GF-D8 (cell line): ENCODE measurements at regions not wholly inside any gene's neighbourhood (a gene's known extent, or its start where the extent isn't known, plus 50 kb on each side); places are given as distances from the start of the nearest gene placed in this dataset.
"Not testable (repeated sequence)": the region's sequence is repeated elsewhere in the genome, so short reads cannot be mapped to it uniquely, and the experiment has no call there.

Experiments used
- DNase-seq: peaks from one replicate; lab custom pipeline; 2025; lab: John Stamatoyannopoulos, UW

DNA sequence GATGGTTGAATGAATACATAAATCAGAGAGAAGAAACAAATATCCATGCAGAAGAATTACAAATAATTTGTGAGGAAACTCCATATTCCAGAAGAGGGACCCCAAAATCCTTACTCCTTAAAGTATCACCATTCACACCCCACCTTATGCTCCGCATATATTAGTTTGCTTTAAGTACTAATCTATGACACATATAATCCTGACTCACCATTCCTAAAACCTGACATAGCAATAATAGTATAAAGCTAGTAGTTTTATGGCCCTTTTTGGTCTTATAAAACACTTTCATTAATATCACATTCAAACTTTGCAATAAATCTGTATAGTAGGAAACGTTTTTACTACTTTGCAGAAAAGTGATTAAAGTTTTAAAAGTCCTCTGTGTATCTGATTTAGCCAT lies 719.0 kb upstream of the SLC39A10 start:
- DNase-seq = no peak

DNA sequence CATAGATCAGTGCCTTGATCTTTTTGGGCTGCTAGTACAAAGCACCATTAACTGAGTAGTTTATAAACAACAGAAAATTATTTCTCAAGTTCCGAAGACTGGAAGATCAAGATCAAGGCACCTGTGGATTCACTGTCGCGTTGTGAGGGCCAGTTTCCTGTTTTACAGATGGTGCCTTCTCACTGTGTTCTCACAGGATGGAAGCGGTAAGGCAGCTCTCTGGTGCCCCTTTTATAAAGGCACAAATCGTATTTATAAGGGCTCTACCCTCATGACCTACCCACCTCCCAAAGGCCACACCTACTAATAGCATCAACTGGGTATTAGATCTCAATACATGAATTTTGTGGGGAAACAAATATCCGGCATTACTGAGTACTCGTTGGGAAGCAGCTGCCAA lies 729.5 kb upstream of the SLC39A10 start:
- DNase-seq = no peak

DNA sequence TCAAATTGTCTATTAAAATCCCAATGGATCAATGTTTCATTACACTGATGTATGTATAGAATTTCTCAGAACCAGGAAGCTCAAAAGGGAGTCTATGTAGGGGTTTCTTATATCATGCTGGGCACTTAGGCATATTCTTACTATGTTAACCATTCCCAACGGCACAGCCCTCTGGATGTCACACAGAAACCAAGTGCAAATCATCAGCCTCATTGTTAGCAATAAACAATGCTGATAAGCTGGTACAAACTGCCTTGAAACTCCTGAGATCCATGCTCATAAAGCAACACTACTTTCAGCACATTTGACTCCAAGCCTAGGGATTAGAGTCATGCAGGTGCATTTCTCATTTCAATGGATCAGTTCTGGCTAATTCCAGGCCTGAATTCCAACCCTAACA lies 730.2 kb upstream of the SLC39A10 start:
- DNase-seq = no peak

DNA sequence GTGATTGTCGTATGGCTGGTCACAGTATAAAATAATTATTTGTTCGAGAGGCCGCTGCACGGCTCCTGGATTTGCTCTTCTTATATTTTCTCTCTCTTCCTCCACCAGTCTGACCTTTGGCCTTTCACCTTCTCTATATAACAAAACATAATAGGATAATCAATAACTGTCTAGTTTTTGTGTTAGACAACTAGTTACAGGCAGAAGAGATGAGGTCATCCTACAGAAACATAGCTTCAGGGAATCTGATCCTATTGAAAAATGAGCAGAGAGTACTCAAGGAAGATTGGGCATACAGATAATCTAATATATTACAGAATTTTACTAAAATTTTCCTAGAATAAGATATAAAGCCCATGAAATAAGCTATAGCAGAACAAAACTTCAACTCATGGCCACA lies 731.3 kb upstream of the SLC39A10 start:
- DNase-seq = no peak

DNA sequence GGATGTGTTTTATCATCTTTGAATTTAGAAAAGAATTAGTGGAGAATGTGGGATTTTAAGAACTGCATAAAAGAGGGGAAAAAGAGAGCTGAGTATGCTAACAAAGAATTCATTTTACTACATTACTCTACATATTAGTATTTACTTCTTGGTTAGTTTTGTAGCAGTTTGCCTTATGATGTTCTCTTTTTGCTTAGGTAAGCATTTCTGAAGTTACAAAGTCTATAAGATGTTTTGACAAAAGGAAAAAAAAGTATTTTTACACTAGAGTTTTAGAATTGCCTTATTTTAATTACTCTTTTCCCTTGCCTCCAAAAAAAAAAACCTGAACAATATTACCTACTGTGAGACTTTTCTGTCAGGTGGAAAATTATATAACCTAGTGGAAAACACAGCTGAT lies 739.5 kb upstream of the SLC39A10 start:
- no peak for DNase-seq

DNA sequence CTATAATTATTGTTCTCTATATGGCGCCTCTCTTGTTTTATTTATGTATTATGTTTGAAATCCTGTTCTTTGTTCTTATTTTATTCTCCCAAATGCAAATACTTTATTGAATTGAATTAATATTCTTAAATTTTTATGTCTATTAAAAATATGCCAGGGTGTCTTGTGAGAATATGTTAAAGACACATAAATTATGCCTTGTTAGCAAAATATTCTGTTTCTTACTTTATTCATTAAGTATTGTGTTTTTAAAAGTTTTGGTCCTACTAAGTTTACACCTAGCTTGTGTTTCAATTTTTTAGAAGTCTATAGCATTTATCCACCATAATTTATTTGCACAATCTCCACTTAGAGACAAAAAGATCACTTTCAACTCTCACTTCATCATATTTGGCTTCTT lies 741.5 kb upstream of the SLC39A10 start:
- DNase-seq = no peak

DNA sequence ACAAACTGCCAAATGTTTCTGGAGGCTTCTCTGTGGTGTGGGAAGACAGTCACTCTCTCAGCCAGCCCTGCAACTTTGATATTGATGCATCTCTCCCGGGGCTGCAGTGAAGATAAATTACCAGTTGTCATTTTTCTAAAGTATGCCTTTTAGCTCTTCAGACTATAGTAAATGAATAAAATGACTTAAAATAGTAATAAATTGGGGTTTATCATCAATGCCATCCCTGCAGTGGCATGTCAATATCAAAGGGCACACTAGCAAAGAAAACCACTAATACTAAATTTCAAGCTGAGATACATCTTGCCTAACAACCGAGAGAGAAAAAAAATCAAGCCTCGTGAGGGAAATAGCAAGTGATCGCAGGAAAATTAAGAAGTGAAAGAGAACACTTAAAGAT lies 749.5 kb upstream of the SLC39A10 start:
- DNase-seq = no peak

DNA sequence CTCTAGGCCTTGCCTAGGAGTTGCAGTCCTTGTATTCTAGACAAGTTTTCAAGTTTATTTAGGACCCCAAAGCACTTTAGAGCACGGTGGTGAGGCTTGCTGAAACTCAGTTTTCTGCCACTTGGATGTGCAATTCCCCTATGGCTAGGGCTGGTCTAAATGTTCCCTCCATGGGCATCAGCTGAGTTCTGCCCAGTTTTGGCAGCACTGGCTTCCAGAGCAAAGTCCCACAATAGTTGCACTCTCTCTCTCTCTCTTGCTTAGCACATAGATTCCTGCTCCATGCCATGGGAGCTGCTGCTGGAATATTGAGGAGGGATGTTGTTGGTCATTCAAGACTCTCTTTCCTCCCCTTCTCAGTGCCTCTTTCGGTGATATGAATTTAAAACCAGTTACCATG lies 760.2 kb upstream of the SLC39A10 start:
- DNase-seq = no peak

DNA sequence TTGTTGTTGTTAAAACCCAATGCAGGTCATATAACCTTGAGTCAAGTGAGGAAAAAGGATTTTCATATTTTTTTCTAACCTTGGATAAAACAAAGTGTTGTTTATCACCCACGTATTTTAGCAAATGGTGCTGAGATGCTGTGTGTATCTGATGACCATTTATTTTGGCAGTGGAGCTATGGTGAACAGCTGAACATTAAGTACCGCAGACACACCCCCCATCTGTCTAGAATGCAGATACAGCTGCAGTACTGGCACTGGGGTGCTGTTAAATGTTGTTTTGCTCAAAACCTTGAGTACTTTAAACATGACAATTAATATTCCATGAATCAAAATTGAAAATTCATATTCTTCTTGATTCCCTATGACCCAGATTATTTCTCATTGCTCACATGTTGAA lies 773.3 kb upstream of the SLC39A10 start:
- no peak for DNase-seq

DNA sequence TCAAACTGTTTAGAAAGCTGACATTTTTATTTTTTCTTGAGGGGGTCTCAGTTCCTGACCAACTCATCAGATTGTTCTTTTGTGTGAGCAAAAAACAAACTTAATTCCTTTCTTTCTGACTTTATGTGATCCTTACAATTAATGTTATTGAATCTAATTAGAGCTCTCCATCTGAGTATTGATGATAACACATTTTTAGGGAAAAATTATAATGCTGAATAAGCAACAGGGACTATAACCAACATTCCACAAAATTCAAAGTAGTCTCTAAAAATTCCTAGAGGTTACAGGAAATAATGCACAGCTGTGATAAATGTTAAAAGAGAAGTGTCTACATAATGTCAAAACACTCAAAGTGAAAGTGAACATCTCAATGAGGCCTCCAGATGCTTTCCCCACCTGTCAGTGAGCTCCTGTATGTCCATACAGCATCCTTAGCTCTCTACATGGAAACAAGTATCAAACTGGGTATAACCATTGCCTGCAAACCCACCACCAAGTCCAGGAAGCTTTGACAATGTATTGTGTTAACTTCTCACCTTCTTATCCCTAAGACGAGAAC lies 786.0 kb upstream of the SLC39A10 start:
- no peak for DNase-seq

DNA sequence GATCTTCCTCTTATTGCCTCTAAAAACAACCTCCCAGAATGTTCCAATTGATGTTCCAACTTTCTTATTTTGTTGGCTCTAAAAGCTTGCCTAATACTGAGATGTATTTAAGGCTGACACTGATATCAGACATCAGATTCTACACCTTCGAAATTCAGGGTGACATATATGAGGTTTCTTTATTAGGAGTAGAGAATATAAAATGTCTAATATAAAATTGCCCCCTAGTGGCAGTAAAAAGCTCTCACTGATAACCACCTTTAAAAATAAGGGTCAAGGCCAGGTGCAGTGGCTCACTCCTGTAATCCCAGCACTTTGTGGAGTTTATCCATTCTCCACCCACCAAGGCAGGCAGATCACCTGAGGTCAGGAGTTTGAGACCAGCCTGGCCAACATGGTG lies 789.7 kb upstream of the SLC39A10 start:
- no peak for DNase-seq

DNA sequence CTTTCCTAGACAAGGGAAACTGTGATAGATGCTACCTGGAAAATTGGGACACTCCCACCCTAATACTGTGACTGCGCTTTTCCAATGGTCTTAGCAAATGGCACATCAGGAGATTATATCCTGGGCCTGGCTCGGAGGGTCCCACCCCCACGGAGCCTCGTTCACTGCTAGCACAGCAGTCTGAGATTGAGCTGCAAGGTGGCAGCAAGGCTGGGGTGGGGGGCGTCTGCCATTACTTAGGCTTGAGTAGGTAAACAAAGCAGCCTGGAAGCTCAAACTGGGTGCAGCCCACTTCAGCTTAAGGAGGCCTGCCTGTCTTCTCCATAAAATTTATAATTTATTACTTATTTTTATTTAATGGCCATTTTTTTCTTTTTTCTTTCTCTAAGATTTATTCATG lies 802.1 kb upstream of the SLC39A10 start:
- no peak for DNase-seq

DNA sequence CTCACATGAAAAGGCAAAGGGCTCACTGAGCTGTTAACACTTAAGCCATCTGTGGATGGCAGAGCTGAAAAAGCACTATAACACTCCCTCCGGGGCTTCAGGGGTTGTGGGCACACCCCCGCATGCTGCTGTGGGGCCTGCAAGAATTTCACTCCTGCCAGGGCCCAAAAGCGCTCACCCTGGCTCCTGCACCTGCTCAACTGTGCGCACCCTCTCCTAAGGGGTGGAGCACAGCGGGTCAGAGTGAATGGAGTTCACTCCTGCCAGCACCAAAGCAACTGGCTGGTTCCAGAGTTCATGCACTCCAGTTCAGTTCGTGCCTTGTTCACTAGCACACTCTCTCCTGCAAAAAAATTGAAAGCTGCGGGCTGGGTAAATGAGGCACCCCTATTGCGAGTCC lies 814.2 kb upstream of the SLC39A10 start:
- DNase-seq = no peak

DNA sequence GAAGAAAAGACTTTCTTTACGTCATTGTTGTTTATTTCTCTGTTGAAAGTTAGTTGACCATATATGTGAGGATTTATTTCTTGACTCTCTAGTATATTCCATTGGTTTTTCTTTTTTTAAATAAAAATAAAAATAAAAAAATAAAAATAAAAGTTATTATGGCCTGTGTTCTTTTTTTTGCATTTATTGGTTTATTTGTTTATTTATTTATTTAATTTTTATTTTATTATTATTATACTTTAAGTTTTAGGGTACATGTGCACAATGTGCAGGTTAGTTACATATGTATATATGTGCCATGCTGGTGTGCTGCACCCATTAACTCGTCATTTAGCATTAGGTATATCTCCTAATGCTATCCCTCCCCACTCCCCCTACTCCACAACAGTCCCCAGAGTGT lies 822.7 kb upstream of the SLC39A10 start:
- not testable (repeated sequence) for DNase-seq

DNA sequence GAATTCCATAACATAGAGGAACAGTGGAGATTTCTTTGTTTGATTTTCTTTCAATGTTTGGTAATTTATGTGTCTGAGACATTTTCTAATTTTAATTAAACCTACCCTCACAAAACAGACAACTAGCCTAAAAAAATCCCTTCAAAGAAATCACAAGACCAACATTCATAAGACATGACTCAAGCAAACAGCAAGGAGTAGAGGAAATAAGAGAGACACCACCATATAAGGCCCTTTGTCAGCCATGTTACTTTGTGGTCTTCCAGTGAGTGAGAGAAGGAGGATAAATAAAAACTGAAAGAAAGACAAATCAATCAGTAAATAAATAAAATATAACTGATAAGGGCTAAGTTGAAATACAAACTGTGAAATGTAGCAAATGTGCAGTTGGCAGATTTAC lies 830.8 kb upstream of the SLC39A10 start:
- no peak for DNase-seq

DNA sequence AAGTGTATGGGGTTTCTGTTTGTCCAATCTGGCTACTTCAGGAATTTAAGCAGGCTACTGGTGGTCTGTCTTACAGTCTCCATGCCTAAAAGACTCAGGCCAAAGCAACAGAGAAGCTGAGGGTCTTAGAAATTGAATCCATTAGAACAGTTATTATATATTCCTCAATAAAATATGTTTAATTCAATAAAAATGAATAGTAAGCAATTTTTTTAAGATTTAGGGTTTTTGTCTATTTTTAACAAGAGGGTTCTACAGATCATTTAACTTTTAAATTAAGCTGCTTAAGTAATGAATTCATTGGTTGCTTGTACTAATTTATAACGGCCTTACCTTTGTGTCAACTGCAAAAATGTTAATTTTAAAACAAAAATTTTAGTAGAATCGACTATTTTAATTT lies 832.6 kb upstream of the SLC39A10 start:
- DNase-seq = no peak

DNA sequence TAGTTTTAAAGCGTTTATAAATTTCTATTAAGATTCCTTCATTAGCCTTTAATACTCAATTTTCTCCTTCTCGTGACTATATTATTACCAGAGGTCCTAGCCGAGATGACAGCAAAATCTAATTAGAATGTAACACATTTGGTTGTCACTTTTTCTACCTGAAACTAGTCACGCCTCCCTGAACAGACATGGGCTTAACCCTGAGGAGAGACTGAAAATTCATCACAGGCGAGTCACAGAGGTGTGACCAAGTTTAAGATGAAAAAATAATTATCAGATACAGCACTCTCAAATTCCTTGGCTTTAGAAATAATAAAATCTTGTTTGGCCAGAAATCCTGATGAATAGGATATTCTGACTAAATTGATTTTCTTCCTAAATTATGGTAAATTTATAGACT lies 834.4 kb upstream of the SLC39A10 start:
- no peak for DNase-seq

DNA sequence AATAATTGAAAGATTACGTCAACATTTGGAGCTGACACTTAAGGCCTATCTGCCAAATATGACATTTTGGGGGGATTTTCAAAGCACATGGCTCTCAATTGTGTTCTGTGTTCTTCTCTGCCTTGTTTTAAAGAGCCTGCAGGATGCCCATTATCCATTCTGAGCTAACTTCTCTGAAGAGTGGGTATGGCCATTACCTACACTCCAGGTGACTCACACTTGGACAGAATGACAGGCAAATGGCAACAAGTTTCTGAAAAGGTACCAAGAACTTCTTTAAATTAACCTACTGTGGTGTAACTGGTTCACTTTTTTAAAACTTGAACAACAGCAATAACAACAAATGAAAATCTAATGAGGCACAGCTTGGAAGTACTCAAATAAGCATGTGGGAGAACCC lies 834.9 kb upstream of the SLC39A10 start:
- DNase-seq = no peak

DNA sequence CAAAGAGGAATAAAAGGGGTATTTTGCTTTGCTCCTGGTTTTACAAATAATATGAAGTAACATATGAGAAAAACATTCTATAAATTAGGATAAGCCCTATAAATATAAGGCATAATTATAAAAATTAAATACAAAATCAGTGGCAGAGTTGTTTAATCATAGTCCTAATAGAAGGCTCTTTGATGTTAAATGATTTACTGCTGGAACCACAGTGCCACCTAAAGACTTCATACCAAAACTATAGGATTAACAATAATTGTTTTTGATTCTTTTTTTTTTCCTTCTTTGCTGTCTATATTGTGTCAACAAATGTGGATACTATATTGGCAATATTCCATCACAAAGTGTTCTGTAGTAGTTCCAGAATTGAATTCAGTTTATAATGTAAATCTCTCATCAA lies 837.7 kb upstream of the SLC39A10 start:
- DNase-seq = no peak

DNA sequence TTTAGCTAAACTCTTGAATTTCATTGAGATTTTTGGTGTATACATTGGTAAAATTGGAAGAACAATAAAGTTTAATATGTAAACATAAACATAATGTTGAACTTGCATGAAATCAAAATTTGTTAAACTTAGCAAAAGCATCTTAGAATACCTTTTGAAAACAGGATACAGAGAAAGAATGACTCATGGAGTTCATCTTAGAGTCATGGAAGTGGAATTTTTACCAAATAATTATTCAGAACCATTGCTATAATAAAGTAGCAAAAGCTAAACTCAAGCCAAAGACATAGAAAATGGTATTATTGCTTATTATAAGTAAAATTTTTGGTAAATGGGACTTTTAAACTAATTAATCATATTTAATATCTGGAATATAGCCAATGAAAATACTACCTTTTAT lies 841.6 kb upstream of the SLC39A10 start:
- DNase-seq = no peak

DNA sequence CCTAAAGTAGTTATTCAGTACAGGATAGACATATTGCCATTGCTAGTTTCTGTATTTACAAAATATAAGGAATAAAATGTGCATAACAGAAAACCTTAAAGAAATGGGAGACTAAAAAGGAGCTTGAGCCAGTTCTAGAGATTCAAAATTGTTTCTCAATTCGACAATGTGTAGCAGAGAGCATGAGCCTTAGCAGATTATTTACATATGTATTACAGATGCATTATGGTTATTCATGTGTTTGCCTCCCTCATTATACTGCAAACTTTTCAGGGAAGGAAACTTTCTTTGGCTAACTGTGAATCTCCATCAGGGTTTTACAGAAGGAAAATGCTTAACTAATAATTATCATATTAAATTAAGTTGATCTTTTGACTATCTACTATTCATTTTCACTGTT lies 854.4 kb upstream of the SLC39A10 start:
- no peak for DNase-seq

DNA sequence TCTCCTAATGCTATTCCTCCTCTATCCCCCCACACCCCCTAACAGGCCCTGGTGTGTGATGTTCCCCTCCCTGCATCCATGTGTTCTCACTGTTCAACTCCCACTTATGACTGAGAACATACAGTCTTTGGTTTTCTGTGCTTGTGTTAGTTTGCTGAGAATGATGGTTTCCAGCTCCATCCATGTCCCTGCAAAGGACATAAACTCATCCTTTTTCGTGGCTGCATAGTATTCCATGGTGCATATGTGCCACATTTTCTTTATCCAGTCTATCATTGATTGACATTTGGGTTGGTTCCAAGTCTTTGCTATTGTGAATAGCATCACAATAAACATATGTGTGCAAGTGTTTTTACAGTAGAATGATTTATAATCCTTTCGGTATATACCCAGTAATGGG lies 870.0 kb upstream of the SLC39A10 start:
- not testable (repeated sequence) for DNase-seq

DNA sequence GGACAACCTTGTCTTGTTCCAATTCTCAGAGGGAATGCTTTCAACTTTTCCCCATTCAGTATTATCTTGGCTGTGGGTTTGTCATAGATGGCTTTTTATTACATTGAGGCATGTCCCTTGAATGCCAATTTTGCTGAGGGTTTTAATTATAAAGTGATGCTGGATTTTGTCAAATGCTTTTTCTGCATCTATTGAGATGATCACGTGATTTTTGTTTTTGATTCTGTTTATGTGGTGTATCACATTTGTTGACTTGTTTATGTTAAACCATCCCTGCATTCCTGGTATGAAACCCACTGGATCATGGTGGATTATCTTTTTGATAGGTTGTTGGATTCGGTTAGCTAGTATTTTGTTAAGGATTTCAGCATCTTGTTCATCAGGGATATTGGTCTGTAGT lies 885.6 kb upstream of the SLC39A10 start:
- not testable (repeated sequence) for DNase-seq

DNA sequence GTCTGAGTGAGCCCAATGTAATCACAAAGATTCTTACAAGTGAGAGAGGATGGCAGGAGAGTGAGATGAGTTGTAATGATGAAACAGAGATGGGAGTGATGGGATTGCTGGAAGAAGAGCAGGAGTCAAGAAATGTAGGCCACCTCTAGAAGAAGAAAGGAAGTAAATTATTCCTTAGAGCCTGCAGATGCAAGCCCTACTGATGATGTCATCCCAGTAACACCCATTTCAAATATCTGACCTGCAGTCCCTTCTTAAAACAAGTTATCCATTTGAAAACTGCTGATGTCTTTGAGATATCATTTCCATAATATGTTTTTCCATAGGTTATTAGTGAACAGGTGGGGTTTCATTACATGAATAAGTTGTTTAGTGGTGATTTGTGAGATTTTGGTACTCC lies 888.0 kb upstream of the SLC39A10 start:
- DNase-seq = no peak

DNA sequence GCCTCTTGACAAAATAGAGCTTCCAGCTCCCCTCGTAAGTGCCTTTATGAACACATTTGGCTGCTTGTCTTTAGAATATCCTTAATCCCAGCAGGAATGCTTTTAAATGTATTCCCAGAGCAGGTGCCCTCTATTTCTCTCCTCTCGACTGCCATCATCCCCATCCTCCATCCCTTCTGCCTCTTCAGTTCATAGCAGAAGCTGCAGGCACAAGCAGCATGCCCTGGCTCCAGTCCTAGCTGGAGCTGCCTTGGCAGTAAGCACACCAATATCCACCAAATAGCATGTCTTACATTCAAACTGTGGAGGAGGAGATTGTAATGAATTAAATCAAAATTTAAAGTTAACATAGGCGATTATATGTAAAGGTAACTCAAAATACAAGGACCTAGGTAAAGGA lies 891.3 kb upstream of the SLC39A10 start:
- DNase-seq = no peak
